ENCODE measurements at regions not wholly inside any gene's neighbourhood (a gene's known extent, or its start where the extent isn't known, plus 50 kb on each side); places are given as distances from the start of the nearest gene placed in this dataset.

DNA sequence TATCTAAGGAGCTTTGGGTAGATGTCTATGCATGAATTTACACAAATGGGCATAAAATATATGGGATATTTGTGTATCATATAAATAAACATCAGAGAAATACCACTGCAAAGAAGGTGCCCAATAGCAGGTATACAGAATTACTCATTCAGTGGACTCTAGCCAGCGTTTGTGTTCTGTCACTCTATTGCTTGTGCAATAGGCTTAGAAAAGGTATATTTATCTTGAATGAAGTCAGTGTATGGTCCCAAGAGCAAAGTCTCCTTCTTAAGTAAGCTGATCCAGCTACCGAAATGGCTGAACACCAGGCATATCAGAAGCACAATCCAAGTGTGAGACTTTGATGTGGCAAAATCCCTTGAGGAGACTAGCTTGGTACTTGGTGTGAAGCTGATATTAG is 1058.4 kb downstream of the SORCS1 start:
- Histone ChIP-seq H3K4me3 (ENCODE audit: low read depth, low read length, poor library complexity, severe bottlenecking) (no peak overlapping the region), H4K20me1 (ENCODE audit: insufficient read depth, low read length) (no peaks in the 10 kb centered on the region), H3K36me3 (ENCODE audit: insufficient read depth, low read length) (no peaks in the 10 kb centered on the region), H3K4me1 (ENCODE audit: insufficient read depth, low read length, poor library complexity, severe bottlenecking) (no peaks in the 10 kb centered on the region), H3K79me2 (ENCODE audit: insufficient read depth, low read depth, low read length) (no peaks in the 10 kb centered on the region), H3K9me2 (ENCODE audit: insufficient read depth, low read length) (no peaks in the 10 kb centered on the region), H3K27ac (ENCODE audit: low read depth, low read length, poor library complexity, severe bottlenecking) (no peak overlapping the region), H3K9me3 (ENCODE audit: low read length) (no peaks in the 10 kb centered on the region), H2AFZ (ENCODE audit: low read length) (no peak overlapping the region), H3K4me2 (ENCODE audit: low read length) (no peak overlapping the region)
- ChIA-PET CTCF (ENCODE audit: unreplicated experiment) (no interaction called here), POLR2A (interaction anchor here (0.5 to 0.6 kb wide), 2 partner anchors 147 to 154 kb away, joined by 3 to 5 read pairs; no protein-coding TSS in a partner anchor)
- intact Hi-C loops (cut with micrococcal nuclease; ENCODE audit: unreplicated experiment) = no loop called here
- TF ChIP-seq EZH2phosphoT487 (IDR thresholded peaks at IDR 0.05; ENCODE audit: borderline replicate concordance, low read depth, low read length) = no peak
- TF ChIP-seq, protein P1, sequence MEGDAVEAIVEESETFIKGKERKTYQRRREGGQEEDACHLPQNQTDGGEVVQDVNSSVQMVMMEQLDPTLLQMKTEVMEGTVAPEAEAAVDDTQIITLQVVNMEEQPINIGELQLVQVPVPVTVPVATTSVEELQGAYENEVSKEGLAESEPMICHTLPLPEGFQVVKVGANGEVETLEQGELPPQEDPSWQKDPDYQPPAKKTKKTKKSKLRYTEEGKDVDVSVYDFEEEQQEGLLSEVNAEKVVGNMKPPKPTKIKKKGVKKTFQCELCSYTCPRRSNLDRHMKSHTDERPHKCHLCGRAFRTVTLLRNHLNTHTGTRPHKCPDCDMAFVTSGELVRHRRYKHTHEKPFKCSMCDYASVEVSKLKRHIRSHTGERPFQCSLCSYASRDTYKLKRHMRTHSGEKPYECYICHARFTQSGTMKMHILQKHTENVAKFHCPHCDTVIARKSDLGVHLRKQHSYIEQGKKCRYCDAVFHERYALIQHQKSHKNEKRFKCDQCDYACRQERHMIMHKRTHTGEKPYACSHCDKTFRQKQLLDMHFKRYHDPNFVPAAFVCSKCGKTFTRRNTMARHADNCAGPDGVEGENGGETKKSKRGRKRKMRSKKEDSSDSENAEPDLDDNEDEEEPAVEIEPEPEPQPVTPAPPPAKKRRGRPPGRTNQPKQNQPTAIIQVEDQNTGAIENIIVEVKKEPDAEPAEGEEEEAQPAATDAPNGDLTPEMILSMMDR (conservative IDR thresholded peaks at IDR 0.05; ENCODE audit: low read length) = no peak
- no TSS peak for BruUV-seq (replicated peaks)
- no peak for DNase-seq (ENCODE audit: low spot score)

DNA sequence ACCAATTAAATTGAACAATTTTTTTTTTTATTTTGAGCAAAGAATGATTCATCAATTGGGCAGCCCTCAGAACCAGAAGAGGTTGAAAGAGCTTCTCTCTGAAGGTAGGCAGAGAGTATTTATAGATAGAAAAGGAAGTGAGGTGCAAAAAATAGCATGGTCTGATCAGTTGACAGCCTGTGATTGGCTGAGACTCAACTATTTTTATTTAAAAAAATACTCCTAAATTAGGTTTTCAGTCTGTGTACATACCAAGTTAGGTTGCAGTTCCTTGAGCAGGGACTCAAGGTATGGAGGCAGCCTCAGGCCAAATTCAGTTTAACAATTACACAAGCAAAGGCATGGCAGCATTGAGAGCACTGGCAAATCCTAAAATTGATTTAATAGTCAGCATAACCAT is 1074.7 kb downstream of the SORCS1 start:
- DNase-seq (ENCODE audit: low spot score) = no peak
- BruUV-seq (replicated peaks) = no TSS peak
- H3K9me2 ChIP-seq (ENCODE audit: insufficient read depth, low read length) = no peaks in the 10 kb centered on the region
- ChIA-PET CTCF (ENCODE audit: unreplicated experiment) (no interaction called here), POLR2A (interaction anchor here (0.7 kb wide), 1 partner anchor 701 kb away, joined by 3 read pairs; no protein-coding TSS in a partner anchor)
- TF ChIP-seq, protein P1 (conservative IDR thresholded peaks at IDR 0.05; ENCODE audit: low read length) = no peak
- no peak for TF ChIP-seq EZH2phosphoT487 (IDR thresholded peaks at IDR 0.05; ENCODE audit: borderline replicate concordance, low read depth, low read length)
- no peak overlapping the region for H3K4me3 ChIP-seq (ENCODE audit: low read depth, low read length, poor library complexity, severe bottlenecking)
- intact Hi-C loops (cut with micrococcal nuclease; ENCODE audit: unreplicated experiment) = no loop called here
- H3K79me2 ChIP-seq (ENCODE audit: insufficient read depth, low read depth, low read length) = no peaks in the 10 kb centered on the region
- no peaks in the 10 kb centered on the region for H3K4me1 ChIP-seq (ENCODE audit: insufficient read depth, low read length, poor library complexity, severe bottlenecking)
- H4K20me1 ChIP-seq (ENCODE audit: insufficient read depth, low read length) = no peaks in the 10 kb centered on the region
- no peak overlapping the region for H3K27ac ChIP-seq (ENCODE audit: low read depth, low read length, poor library complexity, severe bottlenecking)
- no peaks in the 10 kb centered on the region for H3K9me3 ChIP-seq (ENCODE audit: low read length)
- H3K36me3 ChIP-seq (ENCODE audit: insufficient read depth, low read length) = no peaks in the 10 kb centered on the region
- no peak overlapping the region for H2AFZ ChIP-seq (ENCODE audit: low read length)
- no peak overlapping the region for H3K4me2 ChIP-seq (ENCODE audit: low read length)

DNA sequence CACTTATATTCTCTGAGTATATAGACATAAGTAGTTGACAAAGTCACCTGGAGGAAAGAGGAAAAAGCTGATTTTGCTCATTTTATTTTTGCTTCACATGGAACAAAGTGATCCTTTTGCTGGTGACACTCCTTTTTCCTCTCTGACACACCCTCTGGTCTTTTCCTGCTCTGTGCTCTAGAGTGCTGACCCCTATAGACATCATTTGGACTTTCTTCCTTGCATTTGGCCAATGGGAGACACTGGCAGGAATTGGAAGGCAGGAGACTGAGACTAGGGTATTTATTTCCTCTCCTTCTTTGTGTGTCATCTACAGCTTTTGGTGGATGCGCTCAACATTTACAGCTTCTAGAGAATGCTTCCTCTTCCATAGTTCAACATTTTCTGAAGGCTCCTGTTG is 1078.1 kb downstream of the SORCS1 start:
- BruUV-seq (replicated peaks) = no TSS peak
- Histone ChIP-seq H3K9me2 (ENCODE audit: insufficient read depth, low read length) (no peaks in the 10 kb centered on the region), H3K4me1 (ENCODE audit: insufficient read depth, low read length, poor library complexity, severe bottlenecking) (no peaks in the 10 kb centered on the region), H3K27ac (ENCODE audit: low read depth, low read length, poor library complexity, severe bottlenecking) (no peak overlapping the region), H2AFZ (ENCODE audit: low read length) (no peak overlapping the region), H3K36me3 (ENCODE audit: insufficient read depth, low read length) (no peaks in the 10 kb centered on the region), H3K4me3 (ENCODE audit: low read depth, low read length, poor library complexity, severe bottlenecking) (no peak overlapping the region), H3K79me2 (ENCODE audit: insufficient read depth, low read depth, low read length) (no peaks in the 10 kb centered on the region), H3K4me2 (ENCODE audit: low read length) (no peak overlapping the region), H3K9me3 (ENCODE audit: low read length) (no peaks in the 10 kb centered on the region), H4K20me1 (ENCODE audit: insufficient read depth, low read length) (no peaks in the 10 kb centered on the region)
- CTCF ChIA-PET (ENCODE audit: unreplicated experiment) = no interaction called here
- TF ChIP-seq EZH2phosphoT487 (IDR thresholded peaks at IDR 0.05; ENCODE audit: borderline replicate concordance, low read depth, low read length) = no peak
- TF ChIP-seq, protein P1 (conservative IDR thresholded peaks at IDR 0.05; ENCODE audit: low read length) = no peak
- POLR2A ChIA-PET = no interaction called here
- DNase-seq (ENCODE audit: low spot score) = no peak
- intact Hi-C loops (cut with micrococcal nuclease; ENCODE audit: unreplicated experiment) = no loop called here
